Naive thymus-derived CD4-positive, alpha-beta T cell (primary cell): ENCODE measurements at regions not wholly inside any gene's neighbourhood (a gene's known extent, or its start where the extent isn't known, plus 50 kb on each side); places are given as distances from the start of the nearest gene placed in this dataset.

ENCODE experiments used
- ATAC-seq: fragments of 150-1000 bp; cut with Tn5 transposase; 2 replicates; pipeline ENCODE4 v1.10.0; 2021; ENCODE audit warnings: mild to moderate bottlenecking, moderate library complexity
- CTCF ChIA-PET: fragments of 350-600 bp; sonication (Branson Sonifier 250); formaldehyde crosslinking; loops from one replicate; lab custom pipeline; 2021; ENCODE audit warnings: antibody characterized with exemption; lab: Charles Lee
- POLR2A ChIA-PET: fragments of 350-600 bp; sonication (Branson Sonifier 250); formaldehyde crosslinking; loops from one replicate; lab custom pipeline; 2021; ENCODE audit warnings: antibody characterized with exemption, inconsistent platforms; lab: Charles Lee
- DNase-seq, 9 donors: peaks; one replicate each; pipeline versions ENCODE4 v3.0.0 to v3.0.0-alpha.2; 2020 to 2022; ENCODE audit warnings: mixed read lengths in 1 of 9
- H3K27ac ChIP-seq: one replicate; pipeline ENCODE4 v1.7.0; 2013; ENCODE audit warnings: mild to moderate bottlenecking, low read depth, low read length, moderate library complexity
- H3K27me3 ChIP-seq, 2 donors: one replicate each; pipeline ENCODE4 v1.7.0; 2013; ENCODE audit warnings: low read length in 2 of 2, mild to moderate bottlenecking in 2 of 2, moderate library complexity in 2 of 2; ENCODE audit not compliant: control insufficient read depth in 2 of 2, insufficient read depth in 2 of 2
- H3K36me3 ChIP-seq, 3 experiments: 1 replicate in 2 of 3; 2 replicates in 1 of 3; pipeline ENCODE4 v1.7.0; 2013; ENCODE audit warnings: low read length in 3 of 3, mild to moderate bottlenecking in 3 of 3, moderate library complexity in 1 of 3; ENCODE audit not compliant: insufficient read depth in 3 of 3, control insufficient read depth in 2 of 3
- H3K4me1 ChIP-seq, 2 donors: one replicate each; pipeline ENCODE4 v1.7.0; 2013; ENCODE audit warnings: low read length in 2 of 2, mild to moderate bottlenecking in 2 of 2, moderate library complexity in 1 of 2; ENCODE audit not compliant: control insufficient read depth in 2 of 2, insufficient read depth in 2 of 2
- H3K4me3 ChIP-seq: 2 replicates; pipeline ENCODE4 v1.7.0; 2013; ENCODE audit warnings: mild to moderate bottlenecking, low read length
- H3K9me3 ChIP-seq, 3 experiments: 1 replicate in 2 of 3; 2 replicates in 1 of 3; pipeline ENCODE4 v1.7.0; 2013; ENCODE audit warnings: low read length in 3 of 3; ENCODE audit not compliant: control insufficient read depth in 2 of 3
- H3K27ac Mint-ChIP-seq, 9 donors: one replicate each; pipeline ENCODE4 v1.8.0; 2020 to 2022; ENCODE audit warnings: mixed read lengths in 9 of 9, mild to moderate bottlenecking in 8 of 9, moderate library complexity in 5 of 9, inconsistent platforms in 2 of 9
- H3K27me3 Mint-ChIP-seq, 5 donors: one replicate each; pipeline ENCODE4 v1.8.0; 2021 to 2022; ENCODE audit warnings: mixed read lengths in 5 of 5, mild to moderate bottlenecking in 1 of 5
- H3K36me3 Mint-ChIP-seq, 5 donors: one replicate each; pipeline ENCODE4 v1.8.0; 2020 to 2022; ENCODE audit warnings: mixed read lengths in 5 of 5, mild to moderate bottlenecking in 3 of 5, inconsistent platforms in 1 of 5
- H3K4me1 Mint-ChIP-seq, 7 donors: one replicate each; pipeline ENCODE4 v1.8.0; 2020 to 2022; ENCODE audit warnings: mixed read lengths in 7 of 7, mild to moderate bottlenecking in 3 of 7, inconsistent platforms in 1 of 7
- H3K4me3 Mint-ChIP-seq, 10 donors: one replicate each; pipeline ENCODE4 v1.8.0; 2020 to 2022; ENCODE audit warnings: mild to moderate bottlenecking in 10 of 10, mixed read lengths in 10 of 10, moderate library complexity in 6 of 10, inconsistent platforms in 2 of 10
- H3K9me3 Mint-ChIP-seq, 11 donors: one replicate each; pipeline ENCODE4 v1.8.0; 2020 to 2022; ENCODE audit warnings: mixed read lengths in 11 of 11, mild to moderate bottlenecking in 4 of 11, inconsistent platforms in 1 of 11, moderate library complexity in 1 of 11
- intact Hi-C, 2 donors: fragments of 100-400 bp; cut with micrococcal nuclease; formaldehyde crosslinking; loops; one replicate each; pipeline ENCODE4 v1.15.1; 2023

GRCh38 chr17:54744750-54745149 is 155.9 kb upstream of the TOM1L1 start:
- no peak overlapping the region for H3K4me3 ChIP-seq
- no peak for ATAC-seq
- CTCF ChIA-PET, result no interaction called here
- H3K4me1 ChIP-seq, result no peaks in the 10 kb centered on the region
- no peak overlapping the region for H3K27ac ChIP-seq
- no peaks in the 10 kb centered on the region for H3K27me3 Mint-ChIP-seq
- no peaks in the 10 kb centered on the region for H3K4me1 Mint-ChIP-seq
- intact Hi-C loops, result no loop called here
- peaks cover 6 to 37% (median 14%) of the 10 kb centered on the region in 11 donors for H3K9me3 Mint-ChIP-seq
- H3K27ac Mint-ChIP-seq, result no peak overlapping the region
- POLR2A ChIA-PET, result no interaction called here
- peaks cover 0 to 4% (median 0%) of the 10 kb centered on the region in 5 donors for H3K36me3 Mint-ChIP-seq
- no peak for DNase-seq
- H3K27me3 ChIP-seq, result no peaks in the 10 kb centered on the region
- H3K9me3 ChIP-seq, result no peaks in the 10 kb centered on the region
- H3K36me3 ChIP-seq, result no peaks in the 10 kb centered on the region
- no peak overlapping the region for H3K4me3 Mint-ChIP-seq

GRCh38 chr17:54745239-54745638 is 155.4 kb upstream of the TOM1L1 start:
- Mint-ChIP-seq H3K27me3 (no peaks in the 10 kb centered on the region), H3K9me3 (peaks cover 6 to 37% (median 15%) of the 10 kb centered on the region in 11 donors), H3K36me3 (peaks cover 0 to 4% (median 0%) of the 10 kb centered on the region in 5 donors), H3K27ac (no peak overlapping the region), H3K4me3 (no peak overlapping the region), H3K4me1 (no peaks in the 10 kb centered on the region)
- CTCF ChIA-PET, result no interaction called here
- Histone ChIP-seq H3K27me3 (no peaks in the 10 kb centered on the region), H3K4me1 (no peaks in the 10 kb centered on the region), H3K4me3 (no peak overlapping the region), H3K36me3 (no peaks in the 10 kb centered on the region), H3K9me3 (no peaks in the 10 kb centered on the region), H3K27ac (no peak overlapping the region)
- DNase-seq, result no peak
- intact Hi-C loops, result no loop called here
- ATAC-seq, result no peak
- POLR2A ChIA-PET, result no interaction called here

- DNase-seq (no peak), ATAC-seq (no peak)
- Histone ChIP-seq H3K27ac (no peak overlapping the region), H3K27me3 (no peaks in the 10 kb centered on the region), H3K4me3 (no peak overlapping the region), H3K9me3 (no peaks in the 10 kb centered on the region), H3K36me3 (no peaks in the 10 kb centered on the region), H3K4me1 (no peaks in the 10 kb centered on the region)
- CTCF ChIA-PET, result no interaction called here
- Mint-ChIP-seq H3K27ac (no peak overlapping the region), H3K4me3 (no peak overlapping the region), H3K27me3 (no peaks in the 10 kb centered on the region), H3K36me3 (peaks cover 0 to 4% (median 0%) of the 10 kb centered on the region in 5 donors), H3K9me3 (peaks cover 6 to 37% (median 15%) of the 10 kb centered on the region in 11 donors), H3K4me1 (no peaks in the 10 kb centered on the region)
- POLR2A ChIA-PET, result no interaction called here
- intact Hi-C loops, result no loop called here
Observed at GRCh38 chr17:54745862-54746261, 154.8 kb upstream of the TOM1L1 start.

DNA sequence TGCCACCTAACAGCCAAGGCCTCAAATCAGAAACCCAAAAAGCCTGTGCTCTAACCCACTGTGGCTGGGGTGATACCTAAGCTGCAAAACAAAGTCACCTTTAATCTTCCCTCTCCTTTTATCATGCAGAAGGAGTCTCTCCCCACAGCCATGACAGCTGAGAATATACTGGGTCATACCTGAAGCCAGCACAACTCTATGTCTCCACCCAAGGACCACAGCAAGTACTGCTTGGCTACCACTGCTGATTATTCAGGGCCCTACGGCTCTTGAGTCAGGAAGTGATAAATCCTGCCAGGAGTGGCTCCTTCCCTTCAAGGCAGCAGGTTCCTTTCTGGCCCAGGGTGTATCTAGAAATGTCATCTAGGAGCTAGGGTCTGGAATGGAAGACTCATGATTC is 151.5 kb upstream of the TOM1L1 start:
- H3K9me3 Mint-ChIP-seq, result peaks cover 6 to 30% (median 13%) of the 10 kb centered on the region in 11 donors
- H3K27me3 ChIP-seq, result no peaks in the 10 kb centered on the region
- no peak overlapping the region for H3K27ac Mint-ChIP-seq
- no peaks in the 10 kb centered on the region for H3K36me3 ChIP-seq
- no peaks in the 10 kb centered on the region for H3K4me1 Mint-ChIP-seq
- no peaks in the 10 kb centered on the region for H3K4me1 ChIP-seq
- H3K4me3 Mint-ChIP-seq, result no peak overlapping the region
- intact Hi-C loops, result no loop called here
- H3K9me3 ChIP-seq, result no peaks in the 10 kb centered on the region
- ChIA-PET CTCF (no interaction called here), POLR2A (no interaction called here)
- no peaks in the 10 kb centered on the region for H3K27me3 Mint-ChIP-seq
- H3K4me3 ChIP-seq, result no peak overlapping the region
- no peak overlapping the region for H3K27ac ChIP-seq
- DNase-seq, result no peak
- no peak for ATAC-seq
- peaks cover 0 to 4% (median 0%) of the 10 kb centered on the region in 5 donors for H3K36me3 Mint-ChIP-seq

- no peak overlapping the region for H3K4me3 ChIP-seq
- CTCF ChIA-PET, result no interaction called here
- POLR2A ChIA-PET, result no interaction called here
- ATAC-seq (no peak), DNase-seq (no peak)
- Mint-ChIP-seq H3K27ac (no peak overlapping the region), H3K36me3 (no peaks in the 10 kb centered on the region), H3K4me3 (no peak overlapping the region), H3K9me3 (peaks cover 0 to 3% (median 1%) of the 10 kb centered on the region in 11 donors), H3K27me3 (no peaks in the 10 kb centered on the region), H3K4me1 (no peaks in the 10 kb centered on the region)
- H3K27ac ChIP-seq, result no peak overlapping the region
- intact Hi-C loops, result no loop called here
- no peaks in the 10 kb centered on the region for H3K36me3 ChIP-seq
- H3K4me1 ChIP-seq, result no peaks in the 10 kb centered on the region
- H3K9me3 ChIP-seq, result no peaks in the 10 kb centered on the region
- no peaks in the 10 kb centered on the region for H3K27me3 ChIP-seq
Observed at GRCh38 chr17:54754560-54754959, 146.1 kb upstream of the TOM1L1 start.

GRCh38 chr17:54760836-54761235 is 139.8 kb upstream of the TOM1L1 start:
- H3K27ac ChIP-seq, result no peak overlapping the region
- no peaks in the 10 kb centered on the region for H3K36me3 ChIP-seq
- no peaks in the 10 kb centered on the region for H3K27me3 ChIP-seq
- Mint-ChIP-seq H3K36me3 (no peaks in the 10 kb centered on the region), H3K4me1 (no peaks in the 10 kb centered on the region), H3K27ac (no peak overlapping the region), H3K9me3 (peaks cover 0 to 20% (median 4%) of the 10 kb centered on the region in 11 donors), H3K27me3 (no peaks in the 10 kb centered on the region), H3K4me3 (no peak overlapping the region)
- intact Hi-C loops, result no loop called here
- ATAC-seq (no peak), DNase-seq (no peak)
- H3K9me3 ChIP-seq, result no peaks in the 10 kb centered on the region
- ChIA-PET POLR2A (no interaction called here), CTCF (interaction anchor here (0.7 kb wide), 1 partner anchor 34 kb away, joined by 4 read pairs; no protein-coding TSS in a partner anchor)
- H3K4me1 ChIP-seq, result no peaks in the 10 kb centered on the region
- H3K4me3 ChIP-seq, result no peak overlapping the region

DNA sequence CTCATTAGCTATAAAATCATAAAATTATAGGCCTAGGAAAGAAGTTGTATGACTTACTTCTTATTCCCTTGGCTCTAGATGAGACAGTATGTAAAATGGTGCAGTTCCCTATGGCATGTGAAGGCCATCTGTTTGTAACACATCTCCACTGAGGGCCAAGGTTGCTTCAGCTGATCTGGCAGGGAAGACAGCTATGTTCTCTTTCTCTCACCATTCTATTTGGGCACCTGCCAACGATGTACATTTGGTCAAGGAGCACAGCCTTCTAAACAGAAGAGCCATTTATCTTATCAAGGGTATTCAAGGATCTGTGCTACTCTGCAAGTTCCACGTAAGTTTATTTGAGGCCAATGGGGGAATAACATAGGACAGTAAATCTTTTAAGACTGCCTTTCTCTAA is 129.8 kb upstream of the TOM1L1 start:
- ATAC-seq (no peak), DNase-seq (no peak)
- Histone ChIP-seq H3K9me3 (no peaks in the 10 kb centered on the region), H3K27ac (no peak overlapping the region), H3K4me1 (no peaks in the 10 kb centered on the region), H3K36me3 (no peaks in the 10 kb centered on the region), H3K27me3 (no peaks in the 10 kb centered on the region), H3K4me3 (no peak overlapping the region)
- H3K4me1 Mint-ChIP-seq, result no peaks in the 10 kb centered on the region
- no peaks in the 10 kb centered on the region for H3K36me3 Mint-ChIP-seq
- peaks cover 0 to 9% (median 0%) of the 10 kb centered on the region in 11 donors for H3K9me3 Mint-ChIP-seq
- no peak overlapping the region for H3K4me3 Mint-ChIP-seq
- no peak overlapping the region for H3K27ac Mint-ChIP-seq
- intact Hi-C loops, result no loop called here
- CTCF ChIA-PET, result no interaction called here
- POLR2A ChIA-PET, result no interaction called here
- peaks cover 0 to 9% (median 0%) of the 10 kb centered on the region in 5 donors for H3K27me3 Mint-ChIP-seq
